H1 (cell line): ENCODE measurements at regions not wholly inside any gene's neighbourhood (a gene's known extent, or its start where the extent isn't known, plus 50 kb on each side); places are given as distances from the start of the nearest gene placed in this dataset.

Experiments used
- CTCF ChIA-PET: fragments of 300-600 bp; sonication (Branson Sonifier 250); formaldehyde crosslinking; loops from one replicate; lab custom pipeline; 2021; ENCODE audit not compliant: partially characterized antibody; lab: Charles Lee
- POLR2A ChIA-PET: fragments of 300-600 bp; sonication (Branson Sonifier 250); formaldehyde crosslinking; loops from one replicate; lab custom pipeline; 2021; ENCODE audit warnings: inconsistent platforms; ENCODE audit not compliant: partially characterized antibody; lab: Charles Lee
- DNase-seq, 2 experiments: peaks; one replicate each; pipeline versions ENCODE4 v3.0.0 to v3.0.0-alpha.2; 2010 to 2022; ENCODE audit warnings: low spot score in 2 of 2, low read depth in 1 of 2, mixed read lengths in 1 of 2
- FAIRE-seq: peaks from 2 replicates; lab custom pipeline; 2011; peaks lifted over from hg19 to GRCh38; lab: Jason Lieb, UNC
- H2AFZ ChIP-seq: 2 replicates; pipeline ENCODE4 v1.8.1; 2012; ENCODE audit warnings: low read length, inconsistent platforms
- H2AK5ac ChIP-seq: 2 replicates; pipeline ENCODE4 v1.6.1; 2013; ENCODE audit warnings: low read depth, low read length
- H2BK120ac ChIP-seq: replicated peaks from 2 replicates; pipeline ENCODE3; 2013; ENCODE audit warnings: low read depth, low read length, inconsistent platforms
- H2BK12ac ChIP-seq: 2 replicates; pipeline ENCODE4 v1.6.1; 2013; ENCODE audit warnings: low read depth, low read length
- H2BK15ac ChIP-seq: 2 replicates; pipeline ENCODE4 v1.6.1; 2013; ENCODE audit warnings: low read length
- H2BK20ac ChIP-seq: 2 replicates; pipeline ENCODE4 v1.6.1; 2013; ENCODE audit warnings: low read length
- H2BK5ac ChIP-seq: 2 replicates; pipeline ENCODE4 v1.6.1; 2013; ENCODE audit warnings: low read depth, low read length
- H3K14ac ChIP-seq: 2 replicates; pipeline ENCODE4 v1.6.1; 2013; ENCODE audit warnings: inconsistent platforms; ENCODE audit not compliant: insufficient read length
- H3K18ac ChIP-seq: 2 replicates; pipeline ENCODE4 v1.6.1; 2013; ENCODE audit warnings: low read length; ENCODE audit errors: extremely low read depth
- H3K23ac ChIP-seq: 2 replicates; pipeline ENCODE4 v1.6.1; 2013; ENCODE audit warnings: inconsistent platforms; ENCODE audit not compliant: insufficient read length
- H3K23me2 ChIP-seq: 2 replicates; pipeline ENCODE4 v1.6.1; 2013; ENCODE audit warnings: low read depth, low read length
- H3K27ac ChIP-seq: 2 replicates; pipeline ENCODE4 v1.6.1; 2011; ENCODE audit warnings: low read depth, low read length, inconsistent platforms
- H3K27me3 ChIP-seq, 4 experiments: replicated peaks in 1 of 4; 1 replicate in 1 of 4; 2 replicates in 3 of 4; pipeline versions ENCODE4 v1.6.1 to v1.8.1; 2011 to 2013; ENCODE audit warnings: low read length in 3 of 4, mild to moderate bottlenecking in 3 of 4, inconsistent platforms in 2 of 4, mixed read lengths in 2 of 4, moderate library complexity in 1 of 4; ENCODE audit not compliant: control insufficient read depth in 3 of 4, insufficient read depth in 3 of 4; ENCODE audit errors: extremely low read depth in 1 of 4
- H3K36me3 ChIP-seq, 4 experiments: 2 replicates each; pipeline versions ENCODE4 v1.6.1 to v1.8.1; 2011 to 2013; ENCODE audit warnings: mild to moderate bottlenecking in 4 of 4, low read length in 3 of 4, moderate library complexity in 2 of 4, control low read depth in 1 of 4, inconsistent platforms in 1 of 4; ENCODE audit not compliant: insufficient read depth in 4 of 4, control insufficient read depth in 2 of 4
- H3K4ac ChIP-seq: replicated peaks from 2 replicates; pipeline ENCODE3; 2013; ENCODE audit warnings: low read length, low read depth, mixed read lengths, inconsistent platforms; ENCODE audit not compliant: insufficient read length
- H3K4me1 ChIP-seq, 4 experiments: replicated peaks in 1 of 4; 1 replicate in 1 of 4; 2 replicates in 3 of 4; pipeline versions ENCODE4 v1.6.1 to v1.8.1; 2011 to 2013; ENCODE audit warnings: low read length in 3 of 4, inconsistent platforms in 2 of 4, mixed read lengths in 1 of 4; ENCODE audit not compliant: insufficient read depth in 4 of 4, control insufficient read depth in 3 of 4
- H3K4me2 ChIP-seq, 2 experiments: 2 replicates each; pipeline versions ENCODE4 v1.6.1 to v1.8.1; 2011 to 2013; ENCODE audit warnings: low read depth in 2 of 2, low read length in 2 of 2, control low read depth in 1 of 2, inconsistent platforms in 1 of 2, mild to moderate bottlenecking in 1 of 2; ENCODE audit not compliant: insufficient read depth in 1 of 2
- H3K4me3 ChIP-seq, 4 experiments: fragments of 200-600, 300-600 bp in 1 of 4; sonication (generic), shearing (Covaris generic), sonication (Bioruptor Twin) in 1 of 4; 2 replicates each; pipeline versions ENCODE4 v1.5.1 to v1.8.1; 2011 to 2016; ENCODE audit warnings: low read length in 4 of 4, low read depth in 3 of 4, control low read depth in 2 of 4, inconsistent platforms in 2 of 4, mild to moderate bottlenecking in 2 of 4, mixed read lengths in 1 of 4, moderate library complexity in 1 of 4; ENCODE audit not compliant: insufficient read depth in 2 of 4; ENCODE audit errors: extremely low read depth in 1 of 4
- H3K56ac ChIP-seq: replicated peaks from 2 replicates; pipeline ENCODE3; 2013; ENCODE audit warnings: low read depth, mild to moderate bottlenecking, mixed read lengths, low read length, inconsistent platforms; ENCODE audit not compliant: insufficient read length
- H3K79me1 ChIP-seq: 2 replicates; pipeline ENCODE4 v1.6.1; 2013; ENCODE audit warnings: low read depth, low read length, control low read depth
- H3K79me2 ChIP-seq, 2 experiments: 2 replicates each; pipeline versions ENCODE4 v1.6.1 to v1.8.1; 2012 to 2013; ENCODE audit warnings: low read length in 2 of 2, mild to moderate bottlenecking in 2 of 2, inconsistent platforms in 1 of 2; ENCODE audit not compliant: insufficient read depth in 2 of 2, control insufficient read depth in 1 of 2
- H3K9ac ChIP-seq, 4 experiments: replicated peaks in 1 of 4; 1 replicate in 1 of 4; 2 replicates in 3 of 4; pipeline versions ENCODE4 v1.6.1 to v1.8.1; 2011 to 2013; ENCODE audit warnings: low read depth in 3 of 4, low read length in 3 of 4, control low read depth in 2 of 4, mild to moderate bottlenecking in 2 of 4, moderate library complexity in 2 of 4, inconsistent platforms in 1 of 4; ENCODE audit errors: extremely low read depth in 1 of 4
- H3K9me3 ChIP-seq, 2 experiments: 2 replicates each; pipeline versions ENCODE4 v1.6.1 to v1.8.1; 2012 to 2013; ENCODE audit warnings: mild to moderate bottlenecking in 2 of 2, moderate library complexity in 2 of 2, control low read depth in 1 of 2, inconsistent platforms in 1 of 2, low read depth in 1 of 2, low read length in 1 of 2, mixed read lengths in 1 of 2; ENCODE audit not compliant: insufficient read depth in 2 of 2
- H4K20me1 ChIP-seq, 2 experiments: replicated peaks in 1 of 2; 2 replicates each; pipeline versions ENCODE3 to v1.8.1; 2011 to 2013; ENCODE audit warnings: inconsistent platforms in 2 of 2, low read length in 2 of 2, mild to moderate bottlenecking in 1 of 2; ENCODE audit not compliant: insufficient read depth in 2 of 2, control insufficient read depth in 1 of 2
- H4K5ac ChIP-seq: 2 replicates; pipeline ENCODE4 v1.6.1; 2013; ENCODE audit warnings: low read length, low read depth, mixed read lengths, inconsistent platforms; ENCODE audit not compliant: insufficient read length
- H4K8ac ChIP-seq: 2 replicates; pipeline ENCODE4 v1.8.0; 2013; ENCODE audit warnings: mild to moderate bottlenecking, moderate library complexity, low read length, inconsistent platforms; ENCODE audit not compliant: insufficient read depth; ENCODE audit errors: extremely low read depth
- H4K91ac ChIP-seq: replicated peaks from 2 replicates; pipeline ENCODE3; 2013; ENCODE audit warnings: low read length, mixed read lengths, inconsistent platforms; ENCODE audit not compliant: insufficient read length
- CEBPB ChIP-seq: IDR thresholded peaks from 2 replicates; pipeline ENCODE4 v1.6.1; 2012; ENCODE audit warnings: low read depth, low read length
- RAD21 ChIP-seq, 2 experiments: IDR thresholded peaks in 1 of 2; conservative IDR thresholded peaks in 1 of 2; 2 replicates each; pipeline ENCODE4 v1.6.1; 2011; ENCODE audit warnings: low read depth in 2 of 2, low read length in 2 of 2, improper control_type of control experiment in 1 of 2, inconsistent platforms in 1 of 2, mild to moderate bottlenecking in 1 of 2, moderate library complexity in 1 of 2
- WGBS, 2 experiments: shearing (Covaris generic) in 1 of 2; methylation state at CpG; one replicate each; pipeline versions ENCODE4 v1.1.6 to v1.1.7; 2013 to 2015; ENCODE audit warnings: low lambda C conversion rate in 2 of 2, mixed read lengths in 2 of 2, inconsistent platforms in 1 of 2, low coverage in 1 of 2, missing lambda C conversion rate in 1 of 2; ENCODE audit not compliant: insufficient replicate concordance in 2 of 2, insufficient coverage in 1 of 2, insufficient read length in 1 of 2; ENCODE audit errors: extremely low coverage in 1 of 2, missing lambda C conversion rate in 1 of 2; 5-methylcytosine and 5-hydroxymethylcytosine counted together
- TF ChIP-seq, protein P1 (sequence below): IDR thresholded peaks from 2 replicates; pipeline ENCODE4 v1.6.1; 2012; ENCODE audit warnings: inconsistent platforms
- TF ChIP-seq, protein P2 (sequence below), 3 experiments: IDR thresholded peaks; 1 replicate in 2 of 3; 2 replicates in 1 of 3; pipeline versions ENCODE4 v1.5.1 to v1.6.1; 2011; ENCODE audit warnings: low read length in 3 of 3, mild to moderate bottlenecking in 3 of 3, inconsistent platforms in 2 of 3, low read depth in 1 of 3, moderate library complexity in 1 of 3; ENCODE audit not compliant: insufficient read depth in 1 of 3; ENCODE audit errors: control extremely low read depth in 1 of 3

DNA sequence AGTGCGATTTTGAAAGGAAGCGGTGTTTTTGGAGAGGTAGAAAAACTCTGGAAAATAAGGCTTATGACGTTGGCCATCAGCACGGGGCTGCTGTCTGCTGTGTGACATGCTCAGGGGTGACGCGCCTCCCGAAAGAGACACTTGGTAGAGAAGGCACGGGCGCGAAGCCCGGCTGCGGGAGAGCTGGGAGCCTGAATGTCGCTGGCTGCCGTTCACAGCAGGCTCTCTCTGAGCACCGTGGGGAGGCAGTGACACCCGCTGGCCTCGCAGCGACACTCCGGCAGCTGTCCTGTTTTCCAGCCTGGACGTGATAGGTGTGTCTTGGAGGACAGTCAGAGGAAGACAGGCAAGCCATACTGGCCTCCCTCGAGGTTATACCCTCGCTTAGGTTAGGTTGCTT is 759.1 kb upstream of the RBFOX1 start:
- WGBS, 2 experiments: 62% methylated on average over 22 of the region's 22 CpGs; no CpG with 5 or more reads in 1 of the 2 experiments
- H3K9ac ChIP-seq: no peak overlapping the region
- no peak overlapping the region for H2BK120ac ChIP-seq
- H3K36me3 ChIP-seq: no peaks in the 10 kb centered on the region
- H3K4me2 ChIP-seq: no peak overlapping the region
- no peak overlapping the region for H3K4me3 ChIP-seq
- no peak overlapping the region for H2BK20ac ChIP-seq
- no peak overlapping the region for H3K23ac ChIP-seq
- H4K5ac ChIP-seq: no peak overlapping the region
- no peak overlapping the region for H3K56ac ChIP-seq
- no peaks in the 10 kb centered on the region for H3K79me2 ChIP-seq
- H3K14ac ChIP-seq: no peak overlapping the region
- no peak overlapping the region for H2AFZ ChIP-seq
- no peak overlapping the region for H2BK5ac ChIP-seq
- H4K20me1 ChIP-seq: no peaks in the 10 kb centered on the region
- no peak overlapping the region for H4K91ac ChIP-seq
- H2AK5ac ChIP-seq: no peak overlapping the region
- H3K4ac ChIP-seq: no peak overlapping the region
- H3K27me3 ChIP-seq: no peaks in the 10 kb centered on the region
- H3K79me1 ChIP-seq: no peaks in the 10 kb centered on the region
- TF ChIP-seq, protein P1, sequence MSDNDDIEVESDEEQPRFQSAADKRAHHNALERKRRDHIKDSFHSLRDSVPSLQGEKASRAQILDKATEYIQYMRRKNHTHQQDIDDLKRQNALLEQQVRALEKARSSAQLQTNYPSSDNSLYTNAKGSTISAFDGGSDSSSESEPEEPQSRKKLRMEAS: 0 out of 2 replicates have a peak, but pooled peaks have one; percentile 5
- TF ChIP-seq RAD21 (IDR thresholded peaks at IDR 0.05 in 1 of 2, conservative IDR thresholded peaks at IDR 0.05 in 1 of 2; ENCODE audit: low read depth in 2 of 2, low read length in 2 of 2): peak; percentile 89 to 90
- TF ChIP-seq, protein P2, sequence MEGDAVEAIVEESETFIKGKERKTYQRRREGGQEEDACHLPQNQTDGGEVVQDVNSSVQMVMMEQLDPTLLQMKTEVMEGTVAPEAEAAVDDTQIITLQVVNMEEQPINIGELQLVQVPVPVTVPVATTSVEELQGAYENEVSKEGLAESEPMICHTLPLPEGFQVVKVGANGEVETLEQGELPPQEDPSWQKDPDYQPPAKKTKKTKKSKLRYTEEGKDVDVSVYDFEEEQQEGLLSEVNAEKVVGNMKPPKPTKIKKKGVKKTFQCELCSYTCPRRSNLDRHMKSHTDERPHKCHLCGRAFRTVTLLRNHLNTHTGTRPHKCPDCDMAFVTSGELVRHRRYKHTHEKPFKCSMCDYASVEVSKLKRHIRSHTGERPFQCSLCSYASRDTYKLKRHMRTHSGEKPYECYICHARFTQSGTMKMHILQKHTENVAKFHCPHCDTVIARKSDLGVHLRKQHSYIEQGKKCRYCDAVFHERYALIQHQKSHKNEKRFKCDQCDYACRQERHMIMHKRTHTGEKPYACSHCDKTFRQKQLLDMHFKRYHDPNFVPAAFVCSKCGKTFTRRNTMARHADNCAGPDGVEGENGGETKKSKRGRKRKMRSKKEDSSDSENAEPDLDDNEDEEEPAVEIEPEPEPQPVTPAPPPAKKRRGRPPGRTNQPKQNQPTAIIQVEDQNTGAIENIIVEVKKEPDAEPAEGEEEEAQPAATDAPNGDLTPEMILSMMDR (IDR thresholded peaks at IDR 0.05; ENCODE audit: control extremely low read depth in 1 of 3, insufficient read depth in 1 of 3, low read depth in 1 of 3, low read length in 3 of 3): peak; percentile 65 to 74 (median 71)
- TF ChIP-seq CEBPB: no peak
- peak; percentile 56 to 71 for DNase-seq
- ChIA-PET CTCF (interaction anchor here (0.7 to 1.9 kb wide), 13 partner anchors 8 to 613 kb away, joined by 3 to 5 read pairs (median 3); no protein-coding TSS in a partner anchor), POLR2A (interaction anchor here (0.9 kb wide), 1 partner anchor 15 kb away, joined by 4 read pairs; no protein-coding TSS in a partner anchor)
- FAIRE-seq: no peak
- H2BK15ac ChIP-seq: no peak overlapping the region; the same call in 1 of the 2 replicates
- no peaks in the 10 kb centered on the region; the same call in 1 of the 2 replicates for H3K23me2 ChIP-seq
- H3K27ac ChIP-seq: no peak overlapping the region
- H2BK12ac ChIP-seq: 0 out of 2 replicates have a peak overlapping the region, but pooled peaks have one; percentile 19
- no peaks in the 10 kb centered on the region; a peak in 2 of 7 replicates for H3K4me1 ChIP-seq
- no peak overlapping the region for H3K18ac ChIP-seq
- H3K9me3 ChIP-seq: no peaks in the 10 kb centered on the region
- H4K8ac ChIP-seq: no peak overlapping the region
